PC-3 (cell line): ENCODE measurements at regions not wholly inside any gene's neighbourhood (a gene's known extent, or its start where the extent isn't known, plus 50 kb on each side); places are given as distances from the start of the nearest gene placed in this dataset.
A peak's percentile ranks its signal among the peaks of the same experiment; 100 is the strongest.
"Not testable (repeated sequence)": the region's sequence is repeated elsewhere in the genome, so short reads cannot be mapped to it uniquely, and the experiment has no call there.

Source experiments
- ATAC-seq: fragments of 200-7000 bp; cut with Tn5 transposase; 2 replicates; pipeline ENCODE4 v1.9.1; 2020; ENCODE audit warnings: mild to moderate bottlenecking, moderate library complexity
- BruUV-seq: library from RNA; stranded (reverse); fragments of 400-500 nt; replicated peaks from 2 replicates; lab custom pipeline; 2021; lab: Mats Ljungman, UMichigan
- CTCF ChIA-PET: fragments of 300-600 bp; sonication (Branson Sonifier 250); formaldehyde crosslinking; loops from one replicate; lab custom pipeline; 2022; ENCODE audit warnings: antibody characterized with exemption; lab: Charles Lee
- POLR2A ChIA-PET: fragments of 300-600 bp; sonication (Branson Sonifier 250); formaldehyde crosslinking; loops from one replicate; lab custom pipeline; 2022; ENCODE audit warnings: antibody characterized with exemption; ENCODE audit not compliant: unreplicated experiment; lab: Charles Lee
- DNase-seq: peaks from one replicate; pipeline ENCODE4 v3.0.0-alpha.2; 2015
- H2AFZ ChIP-seq: fragments of 300-600 bp; sonication (generic); 2 replicates; pipeline ENCODE4 v1.6.0; 2016; ENCODE audit warnings: antibody characterized with exemption, low read length
- H3F3A ChIP-seq: fragments of 300-600 bp; sonication (generic); one replicate; pipeline ENCODE4 v1.6.0; 2017; ENCODE audit warnings: antibody characterized with exemption, low read length, control low read depth, mild to moderate bottlenecking; ENCODE audit not compliant: unreplicated experiment
- H3K27ac ChIP-seq: fragments of 300-600 bp; sonication (generic); 2 replicates; pipeline ENCODE4 v1.5.1; 2016; ENCODE audit warnings: mild to moderate bottlenecking, low read length
- H3K27me3 ChIP-seq: fragments of 300-600 bp; sonication (generic); 2 replicates; pipeline ENCODE4 v1.6.1; 2016; ENCODE audit warnings: low read length, mixed read lengths
- H3K36me3 ChIP-seq: fragments of 300-600 bp; sonication (generic); 2 replicates; pipeline ENCODE4 v1.6.1; 2016; ENCODE audit warnings: low read depth, mixed run types, low read length, mixed read lengths
- H3K4me1 ChIP-seq: fragments of 300-600 bp; sonication (generic); 2 replicates; pipeline ENCODE4 v1.5.1; 2016; ENCODE audit warnings: low read length; ENCODE audit not compliant: insufficient read depth
- H3K4me2 ChIP-seq: fragments of 300-600 bp; sonication (generic); 2 replicates; pipeline ENCODE4 v1.6.0; 2016; ENCODE audit warnings: low read length
- H3K4me3 ChIP-seq: fragments of 300-600 bp; sonication (generic); 2 replicates; pipeline ENCODE4 v1.5.1; 2016; ENCODE audit warnings: mild to moderate bottlenecking, low read length, mixed read lengths
- H3K79me2 ChIP-seq: fragments of 300-600 bp; sonication (generic); 2 replicates; pipeline ENCODE4 v1.6.1; 2017; ENCODE audit warnings: low read length, mixed read lengths
- H3K9ac ChIP-seq: fragments of 300-600 bp; sonication (generic); 2 replicates; pipeline ENCODE4 v1.6.0; 2016; ENCODE audit warnings: mild to moderate bottlenecking, low read length
- H3K9me2 ChIP-seq: fragments of 300-600 bp; sonication (generic); replicated peaks from 2 replicates; pipeline ENCODE4 v1.6.1; 2016; ENCODE audit warnings: mixed run types, low read length, mixed read lengths
- H3K9me3 ChIP-seq: fragments of 300-600 bp; sonication (generic); 2 replicates; pipeline ENCODE4 v1.6.1; 2016; ENCODE audit warnings: low read length, mixed read lengths
- H4K20me1 ChIP-seq: fragments of 300-600 bp; sonication (generic); 2 replicates; pipeline ENCODE4 v1.6.1; 2016; ENCODE audit warnings: low read length, mixed read lengths
- CTCF ChIP-seq: fragments of 300-600 bp; sonication (generic); conservative IDR thresholded peaks from 2 replicates; pipeline ENCODE4 v1.5.1; 2017; ENCODE audit warnings: antibody characterized with exemption, low read depth, mild to moderate bottlenecking, low read length
- EZH2 ChIP-seq: fragments of 300-600 bp; sonication (generic); IDR thresholded peaks from one replicate; pipeline ENCODE4 v1.6.1; 2017; ENCODE audit warnings: antibody characterized with exemption, mild to moderate bottlenecking, low read length; ENCODE audit not compliant: unreplicated experiment
- EZH2phosphoT487 ChIP-seq: fragments of 300-600 bp; sonication (generic); IDR thresholded peaks from 2 replicates; pipeline ENCODE4 v1.6.1; 2018; ENCODE audit warnings: mild to moderate bottlenecking, antibody characterized with exemption, low read length, borderline replicate concordance
- intact Hi-C: fragments of 100-400 bp; cut with micrococcal nuclease; formaldehyde crosslinking; loops from 2 replicates; pipeline ENCODE4 v1.9.0; 2023

GRCh38 chr1:148397516-148397915, 85.6 kb downstream of the PPIAL4G start:
- H2AFZ ChIP-seq, H3K9me3 ChIP-seq, CTCF ChIA-PET, DNase-seq, H3K27ac ChIP-seq, ATAC-seq, H3F3A ChIP-seq, H3K9ac ChIP-seq, H3K79me2 ChIP-seq, H3K36me3 ChIP-seq, POLR2A ChIA-PET, H3K9me2 ChIP-seq, H3K4me2 ChIP-seq, H4K20me1 ChIP-seq, intact Hi-C loops, H3K4me1 ChIP-seq, H3K4me3 ChIP-seq, BruUV-seq, H3K27me3 ChIP-seq: not testable (repeated sequence)

- POLR2A ChIA-PET, intact Hi-C loops: not testable (repeated sequence)
These were observed 90.6 kb downstream of the PPIAL4G start for GRCh38 chr1:148392505-148392904.

GRCh38 chr1:148391323-148391722, 91.8 kb downstream of the PPIAL4G start:
- H3K27ac ChIP-seq, H3K4me3 ChIP-seq, ATAC-seq, intact Hi-C loops, H3K79me2 ChIP-seq, H3K9me3 ChIP-seq, H3K9ac ChIP-seq, CTCF ChIA-PET, H3F3A ChIP-seq, H3K4me2 ChIP-seq, H3K36me3 ChIP-seq, H3K4me1 ChIP-seq, H2AFZ ChIP-seq, DNase-seq, H4K20me1 ChIP-seq, BruUV-seq, H3K9me2 ChIP-seq, H3K27me3 ChIP-seq: not testable (repeated sequence)
- POLR2A ChIA-PET: interaction anchor here (0.6 to 0.7 kb wide), 2 partner anchors 10 to 27 kb away, joined by 3 read pairs; no protein-coding TSS in a partner anchor

More at GRCh38 chr1:148392505-148392904, 90.6 kb downstream of the PPIAL4G start:
- ATAC-seq, BruUV-seq, H3K4me2 ChIP-seq, H3K79me2 ChIP-seq, H3F3A ChIP-seq, CTCF ChIA-PET, H4K20me1 ChIP-seq, H3K27ac ChIP-seq, H3K27me3 ChIP-seq, H3K9me2 ChIP-seq, H2AFZ ChIP-seq, H3K36me3 ChIP-seq, H3K4me3 ChIP-seq, H3K4me1 ChIP-seq, H3K9ac ChIP-seq, DNase-seq, H3K9me3 ChIP-seq: not testable (repeated sequence)

GRCh38 chr1:148389027-148389339, 94.1 kb downstream of the PPIAL4G start:
- H3K27me3 ChIP-seq: no peaks in the 10 kb centered on the region
- ChIA-PET CTCF (no interaction called here), POLR2A (interaction anchor here (0.6 to 0.9 kb wide), 3 partner anchors 35 to 482 kb away, joined by 4 to 6 read pairs (median 4); no protein-coding TSS in a partner anchor)
- H3K9me3 ChIP-seq: no peaks in the 10 kb centered on the region
- H3K4me2 ChIP-seq: peak overlapping the region; percentile 87
- TF ChIP-seq EZH2phosphoT487: no peak
- no peak for TF ChIP-seq EZH2
- no peak for TF ChIP-seq CTCF
- H3K9ac ChIP-seq: peak overlapping the region; percentile 79
- no peak for ATAC-seq
- H2AFZ ChIP-seq: peak overlapping the region; percentile 91
- BruUV-seq: TSS peak; percentile 93
- intact Hi-C loops: no loop called here
- DNase-seq: no peak
- no peaks in the 10 kb centered on the region for H3F3A ChIP-seq
- no peaks in the 10 kb centered on the region for H3K9me2 ChIP-seq
- no peaks in the 10 kb centered on the region for H3K79me2 ChIP-seq
- no peaks in the 10 kb centered on the region for H4K20me1 ChIP-seq
- no peaks in the 10 kb centered on the region for H3K36me3 ChIP-seq
- peak overlapping the region; percentile 64 for H3K4me3 ChIP-seq
- H3K4me1 ChIP-seq: peaks cover 10% of the 10 kb centered on the region
- peak overlapping the region; percentile 90 for H3K27ac ChIP-seq
